ENCODE measurements at regions not wholly inside any gene's neighbourhood (a gene's known extent, or its start where the extent isn't known, plus 50 kb on each side); places are given as distances from the start of the nearest gene placed in this dataset.
"Not testable (repeated sequence)": the region's sequence is repeated elsewhere in the genome, so short reads cannot be mapped to it uniquely, and the experiment has no call there.

DNA sequence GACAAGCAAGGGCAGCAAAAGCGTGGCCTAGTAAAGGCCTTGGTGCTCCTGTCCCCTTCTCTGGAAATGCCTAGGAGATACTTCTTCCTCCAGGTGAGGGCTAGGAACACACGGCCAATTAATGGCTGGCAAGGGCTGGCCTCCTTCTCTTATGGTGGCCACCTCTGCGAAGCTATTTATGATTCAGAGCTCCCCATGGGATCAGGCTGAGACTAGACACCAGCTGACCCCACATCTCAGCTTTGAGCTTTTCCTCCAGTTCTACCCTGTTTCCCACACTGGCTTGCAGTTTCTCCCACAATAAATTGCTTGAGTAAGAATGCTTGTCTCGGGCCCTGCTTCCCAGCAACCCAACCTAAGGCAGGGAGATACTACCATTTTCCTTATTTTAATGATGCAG is 53.7 kb downstream of the CAMK2N1 start:
- no peak for ATAC-seq

- no peak for ATAC-seq
Observed at GRCh38 chr1:20431176-20431460, 54.9 kb downstream of the CAMK2N1 start.

GRCh38 chr1:20430355-20431175 is 55.4 kb downstream of the CAMK2N1 start:
- ATAC-seq = no peak

DNA sequence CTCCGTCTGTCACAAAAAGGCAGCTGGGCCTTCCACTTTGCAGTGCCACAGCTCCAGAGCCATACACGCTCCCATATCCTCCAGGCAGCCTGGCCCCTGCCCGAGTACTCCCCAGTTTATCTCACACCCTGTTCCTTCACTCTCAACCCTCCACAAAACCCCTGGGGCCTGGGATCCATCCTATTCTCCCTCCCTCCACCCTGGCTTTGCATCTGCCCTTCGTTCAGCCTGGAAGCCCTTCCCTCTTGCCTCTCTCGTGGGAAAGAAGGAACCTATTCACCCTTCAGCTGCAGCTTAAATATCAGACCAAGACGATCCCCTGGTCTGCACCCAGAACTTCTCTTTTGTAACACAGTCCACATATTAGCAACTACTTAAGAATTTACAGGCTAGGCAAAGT is 56.7 kb downstream of the CAMK2N1 start:
- no peak for ATAC-seq

- ATAC-seq = no peak
Observed at GRCh38 chr1:20428841-20429240, 57.2 kb downstream of the CAMK2N1 start.

DNA sequence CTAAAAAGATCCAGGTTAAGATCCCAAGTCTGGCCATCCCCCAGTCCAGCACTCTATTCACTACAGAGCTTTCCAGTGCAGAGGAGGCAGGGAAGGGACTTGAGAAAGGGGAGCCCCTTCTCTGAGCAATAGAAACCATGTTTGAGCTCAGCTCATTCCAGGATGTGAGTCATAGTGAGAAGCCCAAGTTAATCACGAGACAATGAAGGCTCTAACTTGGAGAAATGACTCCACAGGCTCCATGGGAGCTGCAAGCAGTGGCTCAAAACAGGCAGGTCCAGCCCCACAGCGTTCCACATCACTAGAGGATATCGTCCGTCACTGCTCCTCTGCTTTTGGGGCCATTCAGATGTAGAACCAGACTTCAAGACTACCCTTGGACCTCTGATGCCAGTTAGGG is 59.1 kb downstream of the CAMK2N1 start:
- ATAC-seq = peak; percentile 81

- no peak for ATAC-seq
Observed at GRCh38 chr1:20426371-20426770, 59.6 kb downstream of the CAMK2N1 start.

- no peak for ATAC-seq
Observed at GRCh38 chr1:20425622-20426021, 60.4 kb downstream of the CAMK2N1 start.

GRCh38 chr1:20423169-20423795 is 62.7 kb downstream of the CAMK2N1 start:
- no peak for ATAC-seq

DNA sequence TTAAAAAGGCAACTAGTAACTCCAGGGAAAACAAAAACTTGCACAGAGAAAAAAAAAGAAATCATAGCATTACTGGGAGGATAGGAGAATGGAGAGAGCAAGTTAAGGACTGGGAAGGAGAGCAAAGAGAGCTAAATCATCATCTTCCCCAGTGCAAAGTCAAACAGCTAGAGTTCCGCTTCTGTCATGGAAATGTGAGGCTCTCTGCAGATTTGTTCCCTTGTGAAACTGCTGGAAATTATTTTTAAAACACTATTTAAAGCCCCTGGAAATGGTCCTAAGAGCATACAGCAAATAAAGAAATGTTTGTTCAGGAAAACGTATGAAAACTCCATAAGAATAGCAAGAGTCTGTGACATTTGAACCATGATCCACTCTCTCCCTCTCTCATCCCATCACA is 64.6 kb downstream of the CAMK2N1 start:
- ATAC-seq = no peak

DNA sequence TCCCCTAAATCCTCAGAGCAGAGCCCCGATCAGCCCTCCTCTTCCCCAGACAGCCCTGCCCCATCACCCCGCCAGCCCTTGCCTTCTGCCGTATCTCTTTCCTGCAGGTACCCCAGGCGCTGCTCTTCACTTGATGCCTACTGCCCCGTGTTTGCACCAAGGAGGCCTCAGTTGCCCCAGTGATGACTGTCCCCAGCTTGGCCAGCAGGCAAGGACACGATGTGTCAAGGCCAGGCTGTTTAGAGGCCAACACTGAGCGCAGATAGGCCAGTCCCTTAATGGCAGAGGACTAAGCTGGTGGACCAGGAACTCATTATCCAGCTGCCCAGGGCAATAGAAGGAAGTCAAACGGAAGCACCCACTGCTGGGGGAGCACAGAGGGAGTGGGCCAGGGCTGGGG is 68.4 kb downstream of the CAMK2N1 start:
- ATAC-seq = no peak

DNA sequence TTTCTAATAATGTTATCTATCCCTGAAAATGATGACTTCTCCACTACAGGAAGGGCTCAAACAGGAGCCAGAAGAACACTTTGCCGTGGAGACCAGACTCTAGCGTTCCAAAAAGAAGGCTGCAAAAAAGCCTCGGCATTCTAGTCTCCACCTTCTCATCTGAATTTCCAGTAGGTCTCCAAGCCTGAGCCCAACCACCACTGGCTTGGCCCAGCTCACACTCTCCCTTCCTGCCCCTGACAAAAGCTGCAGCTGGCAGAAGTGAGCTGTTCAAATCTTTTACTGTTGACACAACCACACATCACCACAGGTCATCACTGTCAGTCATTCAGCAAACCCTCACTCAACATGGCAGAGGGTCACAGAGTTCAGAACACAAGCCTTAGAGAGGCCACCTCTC is 69.3 kb downstream of the CAMK2N1 start:
- no peak for ATAC-seq

DNA sequence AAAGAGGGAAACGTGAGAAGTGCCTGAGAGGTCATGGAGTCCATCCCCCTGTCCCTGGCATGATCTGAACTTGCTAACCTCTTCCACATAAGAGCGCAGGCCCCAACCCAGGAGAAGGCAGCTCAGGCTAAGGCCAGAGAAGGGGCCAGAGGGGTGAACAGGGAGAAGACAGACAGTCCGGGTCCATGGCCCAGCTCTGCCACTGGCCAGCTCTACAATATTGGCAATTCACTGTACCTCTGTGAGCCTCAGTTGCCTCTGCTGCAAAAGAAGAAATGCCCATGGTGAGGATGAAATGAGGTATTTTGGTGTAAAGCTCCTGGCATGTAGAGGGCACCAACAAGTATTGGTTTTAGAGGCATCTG is 72.3 kb downstream of the CAMK2N1 start:
- ATAC-seq = no peak

DNA sequence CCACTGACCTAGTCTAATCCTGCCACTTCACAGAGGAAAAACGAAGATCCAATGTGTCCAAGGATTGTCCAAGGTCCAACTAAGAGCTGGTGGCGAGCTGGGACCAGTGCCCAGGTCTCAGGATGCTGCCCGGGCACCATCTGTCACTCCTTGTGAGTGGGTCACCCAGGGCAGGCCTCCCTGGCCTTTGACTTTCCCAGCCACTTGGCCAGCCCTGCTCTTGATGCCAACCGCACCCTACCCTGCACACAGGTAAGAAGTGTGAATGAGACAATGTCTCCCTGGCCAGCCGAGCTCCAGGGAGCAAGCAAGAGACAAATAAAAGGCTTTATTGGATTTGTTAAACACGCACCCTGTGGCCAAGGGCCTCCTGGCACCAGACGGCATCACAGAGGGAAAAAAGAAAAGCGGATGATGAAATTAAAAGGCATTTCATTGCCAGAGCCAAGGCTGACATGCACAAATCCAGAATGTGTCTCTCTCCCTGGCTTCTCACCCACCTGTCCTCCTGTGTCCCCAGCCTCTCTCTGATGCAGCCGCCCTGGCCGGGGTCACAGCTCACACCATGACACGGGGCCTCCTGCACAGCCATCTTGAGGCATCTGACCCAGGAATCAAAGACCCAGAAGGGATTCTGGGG is 72.8 kb downstream of the CAMK2N1 start:
- no peak for ATAC-seq

DNA sequence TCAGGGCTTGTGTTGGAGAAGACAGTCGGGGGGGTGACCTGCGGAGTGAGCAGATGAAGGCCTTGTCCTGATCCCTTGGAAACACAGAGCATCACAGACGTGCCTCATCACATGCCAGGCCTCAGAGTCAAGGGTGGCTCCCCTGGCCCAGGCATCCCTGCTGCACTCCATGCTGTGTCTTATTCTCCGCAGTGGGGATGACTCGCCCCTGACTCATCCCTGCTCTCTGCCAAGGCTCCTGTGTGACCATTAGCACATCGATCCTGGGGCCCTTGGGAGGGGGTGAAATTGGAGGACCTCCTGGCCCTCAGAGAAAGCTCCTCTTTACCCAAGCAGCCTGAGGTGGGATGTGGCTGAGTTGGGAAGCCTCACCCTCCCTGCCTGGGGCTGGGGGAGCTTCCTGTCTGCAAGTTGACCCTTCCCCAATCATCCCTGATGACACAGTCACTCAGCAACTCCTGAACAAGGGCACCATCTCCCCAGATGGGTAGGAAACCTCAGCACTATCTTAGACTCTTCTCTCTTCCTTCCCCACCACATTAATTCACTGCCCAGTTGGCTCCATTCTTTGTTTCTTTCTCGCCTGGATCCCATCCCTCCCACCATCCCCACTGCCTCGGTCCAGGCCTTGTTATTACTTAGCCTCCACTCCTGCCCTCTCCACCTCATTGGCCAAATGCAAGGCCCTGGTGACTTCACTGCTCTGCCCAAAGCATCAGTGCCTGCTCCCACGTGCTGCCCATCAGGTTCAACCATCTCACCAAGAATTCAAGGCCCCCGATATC is 74.6 kb downstream of the CAMK2N1 start:
- peak; percentile 38 for ATAC-seq

- no peak for ATAC-seq
Observed at GRCh38 chr1:20410503-20410902, 75.5 kb downstream of the CAMK2N1 start.

- no peak for ATAC-seq
Observed at GRCh38 chr1:20409971-20410370, 76.0 kb downstream of the CAMK2N1 start.

GRCh38 chr1:20409012-20409411 is 77.0 kb downstream of the CAMK2N1 start:
- no peak for ATAC-seq

- ATAC-seq = not testable (repeated sequence)
Observed at GRCh38 chr1:20408133-20408650, 77.8 kb downstream of the CAMK2N1 start.

DNA sequence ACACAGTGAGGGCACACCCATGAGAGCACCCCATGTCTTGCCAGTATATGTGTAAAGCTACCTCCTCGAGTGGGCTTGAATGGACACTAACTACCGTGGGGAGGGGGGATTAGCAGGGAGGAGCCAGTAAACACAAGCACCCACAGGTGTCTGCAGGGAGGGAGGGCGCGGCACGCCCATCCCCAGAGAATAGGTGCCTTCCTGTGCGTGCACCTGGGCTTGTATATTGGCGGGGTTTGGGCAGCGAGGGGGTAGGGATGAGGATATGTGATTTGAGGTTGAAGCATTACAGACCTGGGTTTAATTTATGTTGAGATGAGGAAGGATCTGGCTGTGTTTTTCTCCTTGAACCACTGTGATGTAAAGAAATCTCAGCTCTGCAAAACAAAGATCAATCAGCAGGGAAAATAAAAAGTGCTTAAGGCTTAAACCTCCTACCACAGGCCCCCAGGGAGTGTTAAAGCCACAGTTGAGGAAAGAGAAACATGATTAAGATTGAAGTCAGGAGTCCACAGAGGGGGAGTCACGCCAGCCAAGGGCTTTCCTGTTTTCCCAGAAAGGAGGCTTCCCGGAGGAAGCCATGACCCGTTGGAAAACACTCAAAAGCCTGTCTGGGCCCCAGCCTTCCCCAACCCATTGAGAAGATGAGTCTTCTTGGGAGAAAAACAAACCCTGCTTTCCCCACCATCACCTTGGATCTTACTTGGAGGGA is 80.0 kb downstream of the CAMK2N1 start:
- ATAC-seq = no peak

- ATAC-seq = no peak
Observed at GRCh38 chr1:20405051-20405754, 80.8 kb downstream of the CAMK2N1 start.
